Inflammatory macrophage treated with lipopolysaccharide for 1 hour (primary cell): ENCODE measurements at regions not wholly inside any gene's neighbourhood (a gene's known extent, or its start where the extent isn't known, plus 50 kb on each side); places are given as distances from the start of the nearest gene placed in this dataset.

ENCODE experiments used
- DNase-seq, 2 donors: peaks; one replicate each; pipeline ENCODE4 v3.0.0-alpha.2; 2020 to 2022

GRCh38 chr11:71307811-71308645, 55.7 kb upstream of the SHANK2 start:
- DNase-seq = no peak

- DNase-seq = no peak
Observed at GRCh38 chr11:71305451-71306125, 53.2 kb upstream of the SHANK2 start.

- DNase-seq = no peak
Observed at GRCh38 chr11:71305041-71305440, 52.7 kb upstream of the SHANK2 start.

- no peak for DNase-seq
Observed at GRCh38 chr11:71304491-71304890, 52.1 kb upstream of the SHANK2 start.

GRCh38 chr11:71304045-71304444, 51.7 kb upstream of the SHANK2 start:
- no peak for DNase-seq

- DNase-seq = no peak
Observed at GRCh38 chr11:71302911-71303310, 50.5 kb upstream of the SHANK2 start.

- no peak for DNase-seq
Observed at GRCh38 chr11:71302534-71302909, 50.1 kb upstream of the SHANK2 start.
